GM21447 (cell line): ENCODE measurements at regions not wholly inside any gene's neighbourhood (a gene's known extent, or its start where the extent isn't known, plus 50 kb on each side); places are given as distances from the start of the nearest gene placed in this dataset.
"Not testable (repeated sequence)": the region's sequence is repeated elsewhere in the genome, so short reads cannot be mapped to it uniquely, and the experiment has no call there.

Source experiments
- ATAC-seq: cut with Tn5 transposase; IDR thresholded peaks from one replicate; pipeline ENCODE4 v1.9.1; 2021; ENCODE audit not compliant: unreplicated experiment

DNA sequence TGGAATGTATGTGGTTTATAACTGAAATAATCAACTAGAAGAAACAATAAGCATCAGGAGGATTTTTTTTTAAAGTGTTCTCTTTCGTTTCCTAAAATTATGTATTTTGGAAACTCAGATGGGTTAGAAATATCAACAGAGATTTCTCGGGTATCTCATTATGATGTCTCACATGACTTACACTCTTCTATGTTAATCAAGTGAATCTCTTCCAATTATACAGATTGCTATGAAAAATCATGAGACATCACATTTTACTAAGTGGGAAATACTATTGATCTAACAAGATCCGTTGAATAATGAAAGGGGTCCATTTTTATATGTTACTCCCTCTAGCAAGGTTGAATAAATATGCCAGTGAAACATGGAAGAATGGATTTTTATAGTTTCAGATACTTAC is 54.7 kb upstream of the NRIP1 start:
- ATAC-seq = no peak

DNA sequence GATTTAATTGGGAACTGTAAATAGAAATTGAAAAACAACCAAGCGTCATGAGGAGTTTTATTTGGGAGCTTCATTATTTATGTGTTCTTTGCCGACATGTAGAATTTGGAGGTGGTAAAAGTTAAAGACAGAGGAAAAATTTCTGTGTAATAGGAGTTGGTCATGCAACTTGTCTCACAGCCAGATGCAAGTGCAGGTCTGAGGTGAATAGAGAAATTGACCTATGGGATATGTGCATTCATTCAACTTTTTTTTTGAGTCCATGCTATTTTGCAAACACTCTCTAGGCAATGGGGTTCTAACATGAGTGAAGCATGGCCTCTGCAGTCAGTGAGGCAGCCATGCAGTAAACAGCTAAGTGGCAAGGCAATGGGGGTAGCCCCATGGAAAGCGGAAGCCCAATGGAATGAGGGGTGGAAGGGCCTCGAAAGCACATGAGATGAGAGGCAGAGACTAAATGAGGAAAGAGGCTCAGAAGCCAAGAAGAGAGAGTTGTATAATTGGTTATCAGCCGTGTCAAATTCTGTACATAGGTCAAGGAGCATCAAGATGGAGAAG is 56.4 kb upstream of the NRIP1 start:
- no peak for ATAC-seq

DNA sequence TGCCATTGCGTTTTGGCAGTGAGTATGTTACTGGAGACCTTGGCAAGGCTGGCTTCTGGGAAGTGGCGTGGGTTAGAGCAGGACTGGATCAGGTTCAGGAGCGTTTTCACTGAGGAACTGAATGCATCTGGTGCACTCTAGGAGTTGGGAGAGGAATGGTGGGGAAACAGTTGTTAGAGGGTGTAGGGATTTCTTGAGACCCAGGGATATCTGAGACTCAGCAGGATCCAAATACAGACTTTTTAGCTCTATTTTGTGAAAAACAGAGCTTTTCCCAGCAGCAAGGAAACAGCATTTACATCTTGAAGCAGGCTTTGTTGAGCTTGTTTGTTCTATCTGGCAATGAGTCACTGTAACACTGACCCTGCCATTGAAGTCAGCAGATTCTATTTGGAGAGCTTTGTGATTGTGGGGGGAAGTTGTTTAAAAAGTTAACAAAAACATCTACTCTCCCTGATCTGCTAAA is 56.9 kb upstream of the NRIP1 start:
- no peak for ATAC-seq

DNA sequence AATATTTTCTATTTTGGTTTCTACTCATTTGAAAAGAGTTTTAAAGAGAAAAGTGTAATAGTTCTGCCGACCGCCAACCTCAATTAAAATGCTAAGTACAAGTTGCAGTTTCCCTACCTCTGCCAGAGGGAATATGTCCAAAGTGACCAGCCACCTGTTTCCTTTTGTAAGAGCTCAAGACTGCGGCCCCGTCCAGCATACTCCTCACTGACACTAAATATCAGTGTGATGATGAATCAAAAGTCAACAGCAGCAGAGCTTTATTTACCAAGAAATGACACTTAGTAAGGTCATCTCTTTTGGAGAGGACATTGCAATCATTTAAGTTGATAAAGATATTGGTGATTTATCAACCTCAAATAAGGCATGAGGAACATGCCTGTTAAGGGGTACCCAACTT is 57.4 kb upstream of the NRIP1 start:
- no peak for ATAC-seq

DNA sequence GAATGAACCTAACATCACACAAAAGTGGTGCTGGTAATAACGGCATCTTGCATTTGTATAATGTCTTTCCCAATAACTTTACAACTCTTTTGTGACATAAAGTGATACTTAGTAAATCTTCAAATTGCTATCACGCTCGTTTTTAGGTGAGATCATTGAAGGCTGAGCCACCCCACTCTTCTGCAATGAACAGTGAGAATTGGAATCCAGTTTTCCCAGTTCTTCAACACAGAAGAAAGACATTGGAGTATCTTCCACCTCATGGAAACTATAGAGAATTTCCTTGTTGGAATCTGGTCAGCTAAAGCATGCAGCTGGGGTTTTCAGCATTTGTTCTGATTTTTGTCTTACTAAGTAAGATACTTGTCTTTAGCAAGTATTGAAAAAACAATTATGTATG is 59.9 kb upstream of the NRIP1 start:
- ATAC-seq = no peak

DNA sequence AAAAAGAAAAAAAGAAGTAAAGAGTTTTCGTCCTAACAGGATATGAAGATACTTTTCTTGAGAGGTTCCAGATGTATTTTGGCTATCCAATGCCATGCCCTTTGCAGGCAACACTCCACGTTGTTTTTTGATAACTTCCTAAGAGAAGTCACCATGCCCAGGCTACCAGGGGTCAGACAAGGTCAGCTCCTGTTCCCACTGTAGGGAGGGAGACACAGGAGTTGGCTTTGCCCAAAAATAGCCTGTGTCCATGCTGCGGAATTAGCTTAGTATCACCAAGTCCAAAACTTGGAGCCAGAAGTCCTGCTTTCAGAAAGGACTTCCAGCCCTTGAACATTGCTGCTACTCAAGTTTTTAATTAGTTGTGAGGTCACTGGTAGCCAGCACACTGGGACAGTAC is 62.1 kb upstream of the NRIP1 start:
- ATAC-seq = no peak

DNA sequence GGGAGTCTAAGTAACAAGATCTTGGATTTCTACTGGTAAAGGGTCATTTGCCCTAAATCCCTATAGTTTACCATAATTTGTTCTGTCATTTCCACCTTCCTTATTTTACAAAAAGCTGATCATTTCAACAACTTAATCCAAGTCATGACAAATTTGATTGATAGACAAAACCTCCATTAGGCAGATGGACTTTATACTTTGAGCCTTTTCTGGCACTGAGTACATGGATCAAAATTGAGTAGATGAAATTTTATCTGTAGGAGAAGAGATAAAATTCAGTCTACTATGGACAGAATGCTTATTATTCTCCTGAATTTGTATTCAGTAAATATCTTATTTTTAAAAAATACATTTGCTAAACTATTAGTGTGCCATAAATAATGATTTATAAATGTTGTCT is 62.6 kb upstream of the NRIP1 start:
- no peak for ATAC-seq

DNA sequence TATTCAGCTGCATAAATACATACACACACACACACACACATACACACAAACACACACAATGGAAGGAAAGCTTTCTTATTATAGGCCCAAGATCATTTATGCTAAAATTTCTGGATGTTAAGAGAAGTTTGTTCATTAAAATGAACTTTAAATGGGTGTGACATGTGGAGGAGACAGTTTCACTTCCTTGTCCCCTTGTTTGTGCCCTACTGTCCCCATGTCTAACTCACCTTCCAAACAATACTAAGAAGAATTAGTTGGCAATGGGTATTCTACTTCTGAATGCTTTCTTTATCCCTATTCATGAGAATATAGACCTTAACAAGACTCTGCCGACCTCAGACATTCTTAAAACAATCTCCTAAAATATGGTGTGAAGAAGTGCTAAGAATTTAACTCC is 63.5 kb upstream of the NRIP1 start:
- ATAC-seq = no peak

DNA sequence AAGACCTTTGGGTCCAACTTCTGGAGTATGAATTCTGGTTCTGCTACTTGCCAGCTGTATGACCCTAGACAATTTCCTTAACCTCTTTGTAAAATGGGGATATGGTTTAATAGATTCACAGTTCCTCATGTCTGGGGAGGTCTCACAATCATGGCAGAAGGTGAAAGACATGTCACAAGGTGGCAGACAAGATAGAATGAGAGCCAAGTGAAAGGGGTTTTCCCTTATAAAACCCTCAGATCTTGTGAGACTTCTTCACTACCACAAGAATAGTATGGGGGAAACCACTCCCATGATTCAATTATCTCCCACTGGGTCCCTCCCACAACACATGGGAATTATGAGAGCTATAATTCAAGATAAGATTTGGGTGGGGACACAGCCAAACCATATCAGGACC is 63.9 kb upstream of the NRIP1 start:
- ATAC-seq = not testable (repeated sequence)

DNA sequence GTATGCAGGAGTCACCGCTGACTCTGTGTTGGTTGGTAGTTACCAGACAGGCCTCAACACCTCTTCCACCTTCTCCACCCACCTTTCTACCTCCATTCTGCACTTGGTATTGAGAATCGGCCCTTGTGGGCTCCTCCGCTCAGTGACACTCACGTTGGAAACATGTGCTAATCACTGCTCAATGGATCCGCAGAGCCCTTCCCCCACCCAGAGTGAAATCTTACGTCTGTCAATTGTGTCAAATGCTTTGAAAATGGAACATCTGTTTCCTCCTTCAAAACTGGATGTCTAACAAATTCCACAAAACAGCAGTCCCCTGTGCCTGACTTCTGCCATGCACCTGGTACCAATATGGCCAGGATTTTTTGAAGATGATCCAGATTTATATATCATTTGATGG is 65.5 kb upstream of the NRIP1 start:
- ATAC-seq = no peak

DNA sequence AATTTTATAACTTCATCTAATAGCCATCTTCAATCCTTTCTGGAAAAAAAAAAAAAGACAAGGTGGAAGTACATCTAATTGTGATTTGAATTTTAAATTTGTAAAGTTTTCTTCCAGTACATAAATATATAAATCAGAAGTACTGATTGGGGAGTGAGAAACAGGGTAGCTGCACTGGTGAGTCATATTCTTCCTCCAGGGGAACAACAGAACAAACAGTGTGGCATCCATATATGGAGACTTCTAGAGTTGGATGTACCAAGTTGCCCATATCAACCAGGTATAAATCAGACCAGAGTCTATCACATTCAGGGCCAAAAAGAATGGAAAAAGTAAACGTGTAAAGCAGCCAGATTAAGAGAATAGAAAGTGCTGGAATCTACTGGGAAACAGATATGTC is 66.0 kb upstream of the NRIP1 start:
- ATAC-seq = no peak

DNA sequence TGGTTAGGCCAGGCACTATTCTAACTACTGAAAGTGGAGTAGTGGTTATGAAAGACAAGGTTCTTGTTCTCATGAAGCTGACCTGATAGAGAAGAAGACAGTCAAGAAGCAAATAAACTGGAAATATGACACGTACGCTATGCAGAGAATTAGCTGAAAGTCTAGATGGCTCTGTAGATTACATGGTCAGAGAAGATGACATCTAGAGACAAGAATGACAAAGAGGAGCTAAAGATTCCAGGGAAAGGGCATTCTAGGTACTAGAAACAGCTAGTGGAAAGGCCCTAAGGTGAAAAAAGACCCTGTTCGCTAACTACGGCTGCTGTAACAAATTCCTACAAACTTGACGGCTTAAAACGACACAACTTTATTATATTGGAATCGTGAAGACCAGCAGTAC is 68.0 kb upstream of the NRIP1 start:
- ATAC-seq = no peak

DNA sequence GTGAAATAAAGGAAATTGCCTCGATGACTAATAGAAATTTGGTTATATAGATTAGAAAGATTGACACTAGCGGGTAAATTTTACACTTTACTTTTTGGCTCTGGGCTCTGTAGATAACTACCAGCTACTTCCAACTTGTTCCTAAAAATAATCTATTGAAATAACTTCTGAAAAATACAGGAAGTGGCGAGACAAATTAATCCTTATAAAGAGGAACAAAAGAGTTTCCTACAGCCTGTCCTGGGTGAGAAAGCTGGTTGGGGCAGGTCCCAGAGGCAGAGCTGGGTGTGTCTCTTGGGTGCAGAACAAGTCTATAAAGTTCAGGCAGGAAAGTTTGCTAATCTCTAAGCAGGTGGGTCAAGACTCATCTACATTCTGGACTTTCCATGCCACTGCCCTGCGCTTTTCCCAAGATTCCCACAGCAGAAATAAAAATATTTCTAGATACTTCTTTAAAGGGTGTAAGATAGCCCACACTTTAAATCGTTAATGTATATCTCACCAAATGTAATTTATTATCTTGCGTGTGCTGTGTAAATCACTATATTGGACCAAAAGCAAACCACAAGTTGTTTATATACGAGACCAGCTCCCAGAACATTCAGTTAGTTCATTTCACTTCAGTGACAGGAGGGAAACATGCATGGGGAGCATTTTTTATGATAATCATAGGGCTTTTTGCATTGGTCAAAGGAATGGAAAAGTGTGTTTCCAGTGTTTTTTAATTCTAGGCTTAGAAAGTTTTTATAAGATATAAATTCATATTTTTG is 70.1 kb upstream of the NRIP1 start:
- ATAC-seq = no peak

DNA sequence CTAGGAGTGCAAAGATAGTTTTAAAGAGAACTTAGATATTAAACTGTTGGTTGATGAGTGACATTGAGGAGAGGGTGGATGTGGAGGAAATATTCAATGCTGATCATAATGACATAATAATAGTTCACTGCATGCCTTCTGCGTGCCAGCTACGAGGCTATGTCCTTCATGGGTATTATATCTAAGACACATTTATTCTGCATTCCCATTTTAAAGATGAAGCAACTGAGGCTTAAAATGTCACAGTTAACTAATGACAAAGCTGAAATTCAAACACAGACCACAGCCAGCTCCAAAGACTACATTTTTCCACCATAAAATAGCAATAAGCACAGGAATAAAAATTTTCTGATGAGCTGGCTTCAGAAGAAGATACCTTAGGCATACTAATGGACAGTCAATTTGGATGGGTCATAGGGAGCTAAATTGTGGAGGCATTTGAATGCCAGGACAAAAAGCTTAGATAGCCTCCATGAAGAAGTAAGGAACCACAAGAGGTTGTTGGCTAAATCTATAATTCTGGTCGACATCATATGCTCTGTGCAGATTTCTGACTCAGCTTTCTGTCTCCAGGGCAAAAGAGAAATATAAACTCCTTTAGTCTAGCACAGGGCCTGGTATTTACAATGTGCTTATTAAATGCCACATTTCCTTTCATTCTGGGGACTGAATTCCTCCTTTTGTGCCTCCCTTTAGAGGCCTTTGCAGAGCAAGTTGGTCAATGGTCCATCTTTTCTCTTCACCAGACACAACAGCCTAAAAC is 71.2 kb upstream of the NRIP1 start:
- ATAC-seq = no peak

DNA sequence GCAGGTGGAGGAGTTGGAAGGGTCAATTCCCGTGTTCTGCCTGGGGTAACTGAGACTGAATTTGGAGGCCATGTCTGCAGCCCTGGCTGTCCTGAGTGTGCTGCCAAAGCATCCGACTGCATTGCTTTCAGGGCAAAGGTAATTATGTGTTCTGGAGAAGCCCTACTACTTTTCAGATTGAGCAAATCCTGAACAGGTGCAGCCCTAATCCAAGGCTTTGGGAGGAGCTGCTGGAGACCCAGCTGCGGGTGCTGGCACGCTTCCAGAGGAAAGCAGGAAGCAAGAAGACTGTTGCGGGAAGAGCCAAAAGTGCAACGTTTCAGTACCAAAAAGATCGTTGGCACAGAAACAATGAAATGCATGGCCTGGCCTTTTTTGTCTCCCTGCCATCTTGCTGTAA is 73.7 kb upstream of the NRIP1 start:
- no peak for ATAC-seq

DNA sequence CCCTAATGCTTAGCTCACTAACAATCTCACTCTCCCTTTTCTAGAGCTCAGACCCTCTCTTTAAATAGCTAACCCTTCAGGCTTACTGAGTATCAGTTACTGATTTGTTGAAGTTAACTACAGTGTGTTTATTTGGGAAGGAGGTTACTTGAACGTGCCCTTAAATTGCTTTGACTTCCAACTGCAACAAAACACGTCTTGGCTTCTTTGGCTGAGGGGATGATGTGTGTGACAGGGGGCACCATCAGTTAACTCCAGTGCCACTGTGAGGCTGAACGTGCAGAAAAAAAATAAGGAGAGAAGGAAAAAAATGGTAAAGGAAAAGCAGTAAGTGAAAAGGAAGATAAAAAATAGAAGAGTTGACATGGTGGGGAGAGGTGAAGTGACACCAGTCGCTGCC is 75.1 kb upstream of the NRIP1 start:
- no peak for ATAC-seq

DNA sequence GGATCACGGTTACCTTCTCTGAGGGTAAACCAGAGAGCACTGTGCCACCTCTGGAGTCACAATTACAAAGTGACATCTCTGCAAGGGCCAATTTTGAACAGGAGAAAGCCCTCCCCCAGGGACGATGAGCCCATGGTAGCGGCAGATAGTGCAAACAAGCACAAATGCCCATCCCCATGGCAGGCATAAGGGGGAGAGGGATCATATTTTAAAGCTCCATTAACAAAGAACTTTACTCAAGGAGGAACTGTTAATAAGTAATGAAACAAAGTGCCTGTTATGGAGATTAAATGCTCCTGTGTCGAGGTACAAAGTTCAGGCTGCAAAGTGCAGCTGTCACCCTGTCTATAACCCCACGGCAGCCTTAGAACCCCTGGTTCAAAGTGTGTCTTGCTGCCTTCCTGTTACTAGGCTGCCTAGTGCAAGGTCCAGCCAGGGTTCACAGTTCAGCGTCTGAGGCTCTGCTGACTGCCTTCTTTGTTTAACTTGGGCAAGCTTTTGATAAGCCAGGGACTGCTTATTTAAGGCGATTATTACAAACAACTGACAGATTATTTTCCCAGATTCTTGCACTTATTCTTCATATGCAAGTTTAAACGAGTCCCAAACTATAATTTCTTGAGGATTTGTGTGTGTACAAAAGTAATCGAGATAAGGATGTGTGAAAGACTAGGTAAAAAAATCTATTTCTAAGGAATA is 75.7 kb upstream of the NRIP1 start:
- ATAC-seq = no peak

DNA sequence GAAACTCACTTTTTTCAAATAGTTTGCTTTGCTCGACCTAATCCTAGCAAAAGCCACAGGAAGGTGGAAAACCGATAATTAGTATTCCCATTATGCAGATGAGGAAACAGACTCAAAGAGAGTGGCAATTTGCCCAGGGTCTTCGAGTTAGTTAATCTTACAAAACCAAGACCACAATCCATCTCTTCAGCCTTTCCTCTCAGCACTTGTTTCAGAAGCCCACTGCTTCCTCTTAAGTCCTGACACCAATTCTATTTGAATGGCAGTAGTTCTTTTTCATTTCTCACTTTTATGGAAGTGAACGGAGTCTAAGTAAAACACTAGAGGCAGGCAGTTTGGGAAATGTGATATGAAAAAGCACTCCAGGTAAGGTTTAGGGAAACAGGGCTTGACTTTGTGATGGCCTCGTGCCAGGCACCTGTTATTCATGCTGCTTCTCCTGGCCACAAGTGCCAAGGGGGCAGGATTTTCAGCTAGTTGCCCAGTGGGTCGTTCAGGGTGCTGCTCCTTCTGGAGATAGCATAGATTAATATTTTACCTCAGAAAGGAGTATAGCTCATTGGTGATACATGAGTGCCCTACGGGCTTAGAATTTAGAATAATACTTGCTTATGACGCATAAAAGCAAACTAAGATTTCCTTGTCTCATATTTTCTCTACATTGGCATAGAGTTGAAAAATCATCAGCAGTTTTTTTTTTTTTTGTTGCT is 76.6 kb upstream of the NRIP1 start:
- ATAC-seq = no peak

DNA sequence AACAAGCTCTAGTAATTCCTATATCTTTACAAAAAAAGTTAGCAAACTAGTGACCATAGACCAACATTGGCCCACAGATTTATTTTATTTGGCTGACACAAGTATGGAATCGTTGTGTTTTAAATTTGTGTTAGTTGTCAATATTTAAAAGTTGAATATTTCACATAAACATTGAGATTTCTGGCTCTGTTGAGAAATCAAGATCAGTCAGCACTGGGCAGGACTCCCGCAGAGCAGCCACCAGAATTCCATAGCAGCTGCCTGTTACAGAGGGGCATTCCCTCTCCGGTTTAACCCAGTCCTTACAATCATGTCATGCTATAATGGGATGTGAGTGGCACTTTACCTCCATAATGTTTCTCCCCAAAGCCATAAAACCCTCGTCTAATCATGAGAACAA is 79.2 kb upstream of the NRIP1 start:
- ATAC-seq = no peak

DNA sequence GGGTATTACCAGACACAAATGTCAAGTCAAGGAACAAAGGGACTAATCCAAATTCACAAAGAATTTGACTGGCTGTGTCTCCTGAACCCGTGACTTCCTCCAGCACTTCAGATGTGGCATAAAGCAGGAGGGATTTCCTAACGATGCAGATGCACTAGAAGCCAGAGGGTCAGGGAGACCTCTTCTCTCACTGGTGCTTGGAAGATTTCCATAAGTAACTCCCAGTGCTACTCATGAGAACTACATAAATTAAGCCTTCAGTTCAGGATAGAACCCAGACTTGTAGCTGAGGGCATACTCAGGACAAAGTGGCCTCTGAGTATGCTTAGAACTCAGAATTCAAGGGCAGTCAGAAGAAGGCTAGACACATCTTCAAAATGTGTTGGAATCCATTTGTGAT is 83.6 kb upstream of the NRIP1 start:
- ATAC-seq = no peak

DNA sequence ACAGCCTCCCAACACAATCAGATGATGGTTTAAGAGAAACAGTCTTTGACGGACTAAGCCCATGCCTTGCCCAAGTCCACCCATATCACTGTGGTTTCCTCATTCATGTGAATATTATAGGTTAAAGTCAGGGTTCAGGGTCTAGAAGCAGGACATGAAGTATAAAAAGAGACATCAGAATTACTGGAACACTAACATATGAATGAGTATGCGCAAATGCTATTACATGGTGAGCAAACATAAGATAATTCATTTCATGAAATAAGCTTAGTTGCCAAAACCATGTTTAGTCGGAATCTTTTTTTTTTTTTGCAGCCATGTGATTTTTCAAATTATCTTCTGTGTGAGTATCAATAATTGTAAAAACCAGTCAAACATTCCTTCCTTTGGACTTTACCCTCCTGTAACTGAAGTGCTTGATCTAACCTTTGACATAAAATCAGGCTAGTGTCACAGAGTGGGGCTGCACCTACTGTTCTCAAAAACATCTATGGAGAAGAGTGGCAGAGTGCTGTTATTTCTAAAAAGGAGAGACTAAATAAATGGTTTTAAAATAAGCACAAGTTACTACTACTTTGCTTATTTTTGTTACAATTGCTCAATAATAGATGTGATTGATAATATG is 84.9 kb upstream of the NRIP1 start:
- ATAC-seq = no peak
